ELR (cell line): ENCODE measurements at regions not wholly inside any gene's neighbourhood (a gene's known extent, or its start where the extent isn't known, plus 50 kb on each side); places are given as distances from the start of the nearest gene placed in this dataset.
"Not testable (repeated sequence)": the region's sequence is repeated elsewhere in the genome, so short reads cannot be mapped to it uniquely, and the experiment has no call there.

Experiments
- DNase-seq: peaks from one replicate; pipeline ENCODE4 v3.0.0-alpha.2; 2015; ENCODE audit warnings: low read depth

GRCh38 chr5:42949348-42950115 is 90.6 kb downstream of the ANXA2R start:
- DNase-seq = peak; percentile 32

GRCh38 chr5:42948961-42949347 is 91.2 kb downstream of the ANXA2R start:
- no peak for DNase-seq

GRCh38 chr5:42944989-42945388 is 95.1 kb downstream of the ANXA2R start:
- DNase-seq = peak; percentile 95

GRCh38 chr5:42943931-42944631 is 96.0 kb downstream of the ANXA2R start:
- no peak for DNase-seq

GRCh38 chr5:42940853-42941252 is 99.3 kb downstream of the ANXA2R start:
- no peak for DNase-seq

- DNase-seq = not testable (repeated sequence)
Measured at GRCh38 chr5:42932011-42932410, 108.1 kb downstream of the ANXA2R start.

- not testable (repeated sequence) for DNase-seq
Measured at GRCh38 chr5:42931451-42931850, 108.7 kb downstream of the ANXA2R start.

- peak; percentile 36 for DNase-seq
Measured at GRCh38 chr5:42930934-42931333, 109.2 kb downstream of the ANXA2R start.

- DNase-seq = peak; percentile 54
Measured at GRCh38 chr5:42929871-42930270, 110.2 kb downstream of the ANXA2R start.

GRCh38 chr5:42927730-42928129 is 112.4 kb downstream of the ANXA2R start:
- no peak for DNase-seq

GRCh38 chr5:42924686-42925085 is 113.0 kb upstream of the SELENOP start:
- no peak for DNase-seq

- DNase-seq = no peak
Measured at GRCh38 chr5:42924226-42924625, 112.5 kb upstream of the SELENOP start.

GRCh38 chr5:42923710-42924109 is 112.0 kb upstream of the SELENOP start:
- DNase-seq = no peak

GRCh38 chr5:42919600-42919999 is 107.9 kb upstream of the SELENOP start:
- no peak for DNase-seq

- DNase-seq = no peak
Measured at GRCh38 chr5:42915306-42915866, 103.7 kb upstream of the SELENOP start.

- peak; percentile 79 for DNase-seq
Measured at GRCh38 chr5:42912184-42912798, 100.6 kb upstream of the SELENOP start.

GRCh38 chr5:42908509-42909488 is 97.1 kb upstream of the SELENOP start:
- DNase-seq = peak; percentile 92

- no peak for DNase-seq
Measured at GRCh38 chr5:42908086-42908485, 96.4 kb upstream of the SELENOP start.

- no peak for DNase-seq
Measured at GRCh38 chr5:42905827-42906226, 94.1 kb upstream of the SELENOP start.

GRCh38 chr5:42900734-42901133 is 89.0 kb upstream of the SELENOP start:
- no peak for DNase-seq

- no peak for DNase-seq
Measured at GRCh38 chr5:42898760-42899159, 87.1 kb upstream of the SELENOP start.

GRCh38 chr5:42896523-42896922 is 84.8 kb upstream of the SELENOP start:
- no peak for DNase-seq
